LoVo (cell line): ENCODE measurements at regions not wholly inside any gene's neighbourhood (a gene's known extent, or its start where the extent isn't known, plus 50 kb on each side); places are given as distances from the start of the nearest gene placed in this dataset.
"Not testable (repeated sequence)": the region's sequence is repeated elsewhere in the genome, so short reads cannot be mapped to it uniquely, and the experiment has no call there.

Source experiments
- DNase-seq: peaks from one replicate; pipeline ENCODE4 v3.0.0-alpha.2; 2016; ENCODE audit warnings: low spot score

DNA sequence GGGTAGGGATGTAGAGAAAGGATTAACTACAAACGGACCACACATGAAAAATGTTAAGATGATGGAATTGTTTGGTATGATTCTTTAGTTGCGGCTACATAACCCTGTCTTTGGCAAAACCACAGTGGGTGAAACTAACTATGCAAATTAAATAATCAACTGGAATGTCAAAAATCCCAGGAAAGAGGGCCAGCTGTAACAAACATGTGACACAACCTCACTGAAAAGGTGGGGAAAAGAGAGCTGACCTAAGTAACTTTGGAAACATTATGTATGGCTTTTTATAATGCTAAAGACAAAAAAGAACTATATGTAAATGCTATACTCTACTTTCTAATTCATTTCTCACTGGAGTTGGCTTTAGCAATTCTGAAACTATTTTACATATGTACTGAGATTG is 252.0 kb downstream of the MRPS30 start:
- DNase-seq, result no peak

GRCh38 chr5:45062044-45062443 is 253.3 kb downstream of the MRPS30 start:
- no peak for DNase-seq

DNA sequence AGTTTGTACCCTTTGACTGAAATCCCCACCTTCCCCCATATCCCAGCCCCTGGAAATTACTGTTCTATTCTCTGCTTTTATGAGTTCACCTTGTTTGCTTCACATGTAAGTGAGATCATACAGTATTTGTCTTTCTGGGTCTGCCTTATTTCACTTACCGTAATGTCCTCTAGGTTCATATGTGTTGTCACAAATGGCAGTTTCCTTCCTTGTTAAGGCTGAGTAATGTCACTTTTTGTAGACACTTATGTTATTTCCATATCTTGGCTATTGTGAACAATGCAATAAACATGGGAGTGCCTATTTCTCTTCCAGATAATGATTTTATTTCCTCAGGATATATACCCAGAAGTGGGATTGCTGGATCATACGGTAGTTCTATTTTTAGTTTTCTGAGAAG is 272.3 kb downstream of the MRPS30 start:
- DNase-seq, result no peak

- no peak for DNase-seq
These were observed 281.1 kb downstream of the MRPS30 start for GRCh38 chr5:45089870-45090269.

DNA sequence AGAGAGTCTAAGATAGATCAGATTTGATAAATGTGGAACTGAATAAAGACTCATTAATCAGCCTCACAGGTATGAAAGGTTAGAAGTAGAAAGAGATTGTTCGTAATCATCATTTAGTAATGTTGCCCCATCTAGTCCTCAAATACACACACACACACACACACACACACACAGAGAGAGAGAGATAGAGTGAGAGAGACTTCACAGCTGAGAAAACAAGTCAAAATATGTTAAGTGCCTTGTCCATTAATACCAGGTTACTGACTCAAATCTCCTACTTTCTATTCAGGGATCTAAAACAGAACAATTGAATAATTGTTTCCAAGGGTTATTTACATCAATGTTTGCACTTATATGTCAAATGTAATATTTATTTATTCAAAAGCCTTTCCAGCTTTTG is 284.6 kb downstream of the MRPS30 start:
- no peak for DNase-seq

DNA sequence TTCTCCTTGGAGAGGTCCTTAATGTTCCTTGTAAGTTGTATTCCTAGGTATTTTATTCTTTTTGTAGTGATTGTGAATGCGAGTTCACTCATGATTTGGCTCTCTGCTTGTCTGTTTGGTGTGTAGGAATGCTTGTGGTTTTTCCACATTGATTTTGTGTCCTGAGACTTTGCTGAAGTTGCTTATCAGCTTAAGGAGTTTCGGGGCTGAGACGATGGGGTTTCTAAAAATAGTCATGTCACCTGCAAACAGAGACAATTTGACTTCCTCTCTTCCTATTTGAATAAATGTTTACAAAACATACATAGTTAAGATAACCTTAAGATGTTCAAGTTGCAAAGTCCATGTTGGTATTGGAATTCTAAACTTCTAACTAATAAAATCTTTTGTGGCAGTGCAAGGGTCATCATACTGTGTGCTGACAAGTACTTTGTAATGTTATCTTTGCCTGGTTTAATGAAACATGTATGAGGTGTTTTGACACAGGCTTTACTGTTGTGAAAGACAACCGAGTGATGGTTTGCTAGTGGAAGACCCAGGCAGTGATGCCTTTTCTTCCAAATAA is 286.2 kb downstream of the MRPS30 start:
- DNase-seq, result no peak

- no peak for DNase-seq
These were observed 289.7 kb downstream of the MRPS30 start for GRCh38 chr5:45098483-45098882.

GRCh38 chr5:45101146-45101545 is 292.4 kb downstream of the MRPS30 start:
- no peak for DNase-seq

- no peak for DNase-seq
These were observed 296.8 kb downstream of the MRPS30 start for GRCh38 chr5:45105491-45105994.

DNA sequence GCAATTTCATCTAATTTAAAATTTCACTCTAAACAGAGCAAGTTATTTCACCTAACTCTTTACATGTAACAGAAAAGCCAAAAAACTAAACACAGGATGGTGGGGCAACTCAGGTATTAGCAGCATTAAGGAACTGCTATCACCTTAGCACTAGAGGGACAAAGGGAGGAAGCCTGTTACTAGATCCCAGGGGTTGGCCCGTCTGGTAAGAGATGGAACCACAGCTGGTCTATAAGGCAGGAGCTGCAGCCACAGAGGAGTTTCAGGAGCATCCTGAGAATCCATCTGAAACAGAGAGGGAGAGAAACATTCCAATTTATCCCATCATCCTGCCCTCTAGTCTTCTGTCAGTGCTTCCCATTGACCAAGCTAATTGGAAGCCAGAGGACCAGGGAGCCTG is 300.3 kb downstream of the MRPS30 start:
- no peak for DNase-seq

DNA sequence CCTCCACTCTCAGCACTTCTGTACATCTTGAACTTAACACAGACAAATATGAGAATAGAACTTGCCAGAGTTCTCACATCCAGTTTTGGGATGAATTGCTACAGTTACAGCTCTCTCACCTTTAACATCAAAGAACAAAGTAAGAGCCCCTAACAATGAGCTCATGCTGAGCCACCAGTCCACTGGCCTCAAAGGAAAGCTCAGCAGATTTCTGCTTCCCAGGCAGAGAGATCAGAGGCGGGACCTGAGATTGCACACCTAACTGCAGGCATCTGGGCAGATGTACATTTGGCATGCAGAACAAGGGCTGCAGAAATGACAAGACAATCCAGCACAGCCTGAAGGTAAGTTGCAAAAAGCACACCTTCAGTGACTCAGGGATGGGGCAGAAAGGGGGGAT is 300.9 kb downstream of the MRPS30 start:
- no peak for DNase-seq

GRCh38 chr5:45110399-45110798 is 301.7 kb downstream of the MRPS30 start:
- no peak for DNase-seq

GRCh38 chr5:45113726-45114125 is 305.0 kb downstream of the MRPS30 start:
- no peak for DNase-seq

DNA sequence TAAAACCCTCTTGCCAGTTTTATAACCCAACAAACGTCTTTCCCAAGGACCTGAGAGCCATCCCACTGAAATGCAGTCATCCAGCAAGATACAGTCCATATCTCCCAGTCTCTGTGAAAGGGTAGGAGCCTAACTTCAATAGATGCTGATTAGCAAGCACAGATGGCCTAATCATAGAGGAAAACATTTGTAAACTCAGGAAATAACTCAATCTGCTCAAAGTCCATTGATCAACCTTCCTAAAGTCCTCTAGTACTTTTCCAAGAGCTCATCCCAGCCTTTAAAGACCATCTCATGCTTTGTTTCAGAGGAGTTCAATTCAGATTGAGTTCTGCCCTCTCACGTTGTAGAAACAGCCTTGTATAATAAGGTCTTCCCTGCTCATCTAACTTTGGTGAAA is 324.2 kb downstream of the MRPS30 start:
- DNase-seq, result no peak

GRCh38 chr5:45162974-45163373 is 354.2 kb downstream of the MRPS30 start:
- DNase-seq, result no peak

- DNase-seq, result no peak
These were observed 362.8 kb downstream of the MRPS30 start for GRCh38 chr5:45171563-45171962.

GRCh38 chr5:45172634-45173033 is 363.9 kb downstream of the MRPS30 start:
- DNase-seq, result not testable (repeated sequence)

DNA sequence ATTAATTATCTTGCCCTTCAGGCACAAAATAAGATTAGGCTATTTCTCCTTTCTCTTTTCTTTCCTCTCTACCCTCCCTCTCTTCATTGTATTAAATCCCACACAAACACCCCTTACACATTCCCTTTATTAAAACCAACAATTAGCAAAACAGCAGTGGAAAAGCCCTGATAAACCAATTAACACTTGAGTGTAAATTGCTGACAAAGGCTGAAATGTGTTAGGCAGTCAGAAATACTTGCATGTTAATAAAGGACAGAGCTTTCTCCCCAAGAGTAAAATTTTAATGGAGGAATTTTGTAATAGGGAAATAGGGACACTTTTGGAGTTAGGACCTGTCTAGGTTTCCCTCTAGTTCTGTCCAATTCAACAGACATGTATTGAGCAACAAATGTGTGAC is 370.9 kb downstream of the MRPS30 start:
- DNase-seq, result no peak

- DNase-seq, result no peak
These were observed 380.3 kb downstream of the MRPS30 start for GRCh38 chr5:45189042-45189441.

- no peak for DNase-seq
These were observed 380.7 kb downstream of the MRPS30 start for GRCh38 chr5:45189481-45189880.

DNA sequence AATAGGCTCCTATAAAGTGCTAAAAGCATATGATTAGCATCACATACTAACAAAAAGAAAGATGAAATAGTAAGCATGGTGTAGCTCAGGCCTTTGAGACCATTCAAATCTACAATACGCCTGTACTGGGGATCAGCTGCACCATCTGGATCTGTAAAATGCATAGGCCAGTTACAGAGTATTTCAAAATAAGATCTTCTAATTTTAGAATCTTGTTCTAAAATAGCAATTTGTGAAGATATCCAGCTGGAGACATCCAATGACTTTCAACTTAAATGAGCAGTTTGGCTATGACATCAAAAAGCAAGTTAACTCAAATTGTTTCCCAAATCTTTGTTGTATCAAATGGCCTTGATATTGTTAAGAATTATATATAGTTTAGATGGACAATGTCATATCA is 386.3 kb downstream of the MRPS30 start:
- DNase-seq, result no peak
